ENCODE measurements at regions not wholly inside any gene's neighbourhood (a gene's known extent, or its start where the extent isn't known, plus 50 kb on each side); places are given as distances from the start of the nearest gene placed in this dataset.

DNA sequence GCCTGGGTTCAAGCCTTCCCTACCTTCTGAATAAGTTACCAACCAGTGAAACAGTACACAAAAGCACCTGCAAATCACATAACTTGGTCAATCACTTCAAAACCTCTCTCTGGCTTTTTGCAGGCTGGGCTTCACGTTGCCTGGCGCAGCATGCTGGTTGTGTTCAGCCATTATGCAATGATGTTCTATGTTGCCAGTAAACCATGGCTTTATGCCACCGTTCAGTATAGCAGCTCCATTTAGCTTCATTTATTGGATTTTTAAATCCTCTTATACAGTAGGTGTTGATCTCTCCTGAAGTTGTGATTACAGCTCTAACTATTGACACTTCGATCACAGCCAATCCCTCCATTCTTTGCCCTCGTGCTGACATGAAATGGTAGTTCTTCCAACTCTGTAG, 233.6 kb upstream of the PTBP2 start:
- Histone ChIP-seq H3K4me1 (ENCODE audit: control insufficient read depth in 2 of 2, insufficient read depth in 2 of 2, low read length in 1 of 2) (no peaks in the 10 kb centered on the region), H3K36me3 (ENCODE audit: control insufficient read depth in 2 of 2, insufficient read depth in 2 of 2, low read length in 1 of 2) (no peaks in the 10 kb centered on the region), H3K9me3 (ENCODE audit: control insufficient read depth in 2 of 2, insufficient read depth in 1 of 2, low read depth in 1 of 2, low read length in 1 of 2) (no peaks in the 10 kb centered on the region), H3K27me3 (ENCODE audit: control insufficient read depth in 1 of 2, insufficient read depth in 2 of 2, low read length in 2 of 2) (no peaks in the 10 kb centered on the region), H3K4me3 (ENCODE audit: low read depth in 1 of 2, low read length in 2 of 2) (no peak overlapping the region), H3K27ac (ENCODE audit: low read depth in 2 of 2, low read length in 1 of 2) (no peak overlapping the region)
- WGBS, 2 donors: 39 to 54% methylated on average over 5 of the region's 5 CpGs

DNA sequence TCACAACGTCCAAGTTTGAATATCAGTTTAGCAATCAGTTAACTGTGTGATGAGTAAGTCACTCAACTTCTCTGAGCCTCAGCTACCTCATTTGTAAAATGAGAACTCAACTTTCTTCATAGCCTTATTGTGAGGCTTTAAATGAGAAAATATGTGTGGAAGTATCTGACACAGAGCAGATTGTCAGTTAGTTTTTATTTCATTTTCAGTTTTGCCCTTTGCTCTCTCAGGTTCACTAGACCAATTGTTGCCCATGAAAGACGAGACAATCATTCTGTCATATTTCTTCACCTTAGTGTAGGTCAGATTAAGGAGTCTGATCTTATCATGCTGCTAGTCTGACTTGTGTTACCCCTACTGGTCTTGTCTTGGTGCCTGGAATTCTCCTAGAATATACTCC, 232.8 kb upstream of the PTBP2 start:
- H3K36me3 ChIP-seq (ENCODE audit: control insufficient read depth in 2 of 2, insufficient read depth in 2 of 2, low read length in 1 of 2): no peaks in the 10 kb centered on the region
- H3K27ac ChIP-seq (ENCODE audit: low read depth in 2 of 2, low read length in 1 of 2): no peak overlapping the region
- no peaks in the 10 kb centered on the region for H3K9me3 ChIP-seq (ENCODE audit: control insufficient read depth in 2 of 2, insufficient read depth in 1 of 2, low read depth in 1 of 2, low read length in 1 of 2)
- H3K4me3 ChIP-seq (ENCODE audit: low read depth in 1 of 2, low read length in 2 of 2): no peak overlapping the region
- 60 to 72% methylated on average over 2 of the region's 2 CpGs for WGBS, 2 donors
- no peaks in the 10 kb centered on the region for H3K27me3 ChIP-seq (ENCODE audit: control insufficient read depth in 1 of 2, insufficient read depth in 2 of 2, low read length in 2 of 2)
- no peaks in the 10 kb centered on the region for H3K4me1 ChIP-seq (ENCODE audit: control insufficient read depth in 2 of 2, insufficient read depth in 2 of 2, low read length in 1 of 2)

DNA sequence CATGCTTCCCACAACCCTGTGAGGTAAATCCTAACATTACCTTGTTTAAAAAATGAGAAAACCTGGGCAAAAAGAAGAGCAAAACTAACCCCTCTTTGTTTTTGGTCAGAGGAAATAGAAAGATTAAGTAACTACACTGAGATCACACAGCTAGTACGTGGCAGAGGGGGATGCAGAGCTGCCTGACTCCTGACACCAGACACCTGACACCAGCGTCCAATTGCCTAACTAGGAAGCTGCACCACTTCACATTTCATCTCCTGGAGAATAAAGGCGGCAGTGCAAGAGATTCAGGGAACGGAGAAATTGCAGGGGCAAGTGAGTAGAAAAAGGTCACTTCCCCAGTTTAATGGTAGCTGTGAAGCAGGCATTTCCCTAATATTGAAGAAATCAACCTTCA, 229.3 kb upstream of the PTBP2 start:
- Histone ChIP-seq H3K36me3 (ENCODE audit: control insufficient read depth in 2 of 2, insufficient read depth in 2 of 2, low read length in 1 of 2) (no peaks in the 10 kb centered on the region), H3K4me1 (ENCODE audit: control insufficient read depth in 2 of 2, insufficient read depth in 2 of 2, low read length in 1 of 2) (no peaks in the 10 kb centered on the region), H3K4me3 (ENCODE audit: low read depth in 1 of 2, low read length in 2 of 2) (no peak overlapping the region), H3K27me3 (ENCODE audit: control insufficient read depth in 1 of 2, insufficient read depth in 2 of 2, low read length in 2 of 2) (no peaks in the 10 kb centered on the region), H3K9me3 (ENCODE audit: control insufficient read depth in 2 of 2, insufficient read depth in 1 of 2, low read depth in 1 of 2, low read length in 1 of 2) (no peaks in the 10 kb centered on the region), H3K27ac (ENCODE audit: low read depth in 2 of 2, low read length in 1 of 2) (no peak overlapping the region)
- 58 to 69% methylated on average over 4 of the region's 4 CpGs for WGBS, 2 donors

DNA sequence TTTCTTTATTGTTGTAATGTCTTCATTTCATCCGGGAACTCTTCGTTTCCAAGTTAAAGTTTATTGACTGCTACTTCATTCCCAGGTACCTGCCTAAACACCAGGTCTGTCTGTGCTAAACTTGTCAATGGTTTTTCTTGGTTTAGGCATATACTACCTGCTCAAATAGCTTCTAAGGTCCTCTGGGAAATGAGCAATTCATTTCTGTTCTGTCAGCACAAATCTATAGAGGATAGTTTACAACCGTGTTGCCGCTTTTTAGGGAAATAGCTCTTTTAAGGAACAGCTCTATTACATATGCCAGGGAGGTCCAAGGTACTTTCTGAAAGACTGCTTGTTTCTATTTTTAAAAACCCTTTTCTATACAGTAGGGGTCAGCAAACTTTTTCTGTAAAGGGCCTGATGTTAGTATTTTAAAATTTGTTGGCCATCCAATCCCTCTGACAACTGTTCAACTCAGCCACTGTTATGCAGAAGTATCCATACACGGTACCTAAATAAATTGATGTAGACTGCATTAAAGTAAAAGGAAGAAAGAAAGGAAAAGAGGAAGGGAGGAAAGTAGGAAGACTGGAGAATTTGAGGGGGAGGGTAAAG, 222.7 kb upstream of the PTBP2 start:
- Histone ChIP-seq H3K36me3 (ENCODE audit: control insufficient read depth in 2 of 2, insufficient read depth in 2 of 2, low read length in 1 of 2) (no peaks in the 10 kb centered on the region), H3K4me3 (ENCODE audit: low read depth in 1 of 2, low read length in 2 of 2) (no peak overlapping the region), H3K9me3 (ENCODE audit: control insufficient read depth in 2 of 2, insufficient read depth in 1 of 2, low read depth in 1 of 2, low read length in 1 of 2) (no peaks in the 10 kb centered on the region), H3K27me3 (ENCODE audit: control insufficient read depth in 1 of 2, insufficient read depth in 2 of 2, low read length in 2 of 2) (no peaks in the 10 kb centered on the region), H3K27ac (ENCODE audit: low read depth in 2 of 2, low read length in 1 of 2) (no peak overlapping the region), H3K4me1 (ENCODE audit: control insufficient read depth in 2 of 2, insufficient read depth in 2 of 2, low read length in 1 of 2) (no peaks in the 10 kb centered on the region)
- WGBS, 2 donors: 83 to 85% methylated on average over 5 of the region's 5 CpGs

DNA sequence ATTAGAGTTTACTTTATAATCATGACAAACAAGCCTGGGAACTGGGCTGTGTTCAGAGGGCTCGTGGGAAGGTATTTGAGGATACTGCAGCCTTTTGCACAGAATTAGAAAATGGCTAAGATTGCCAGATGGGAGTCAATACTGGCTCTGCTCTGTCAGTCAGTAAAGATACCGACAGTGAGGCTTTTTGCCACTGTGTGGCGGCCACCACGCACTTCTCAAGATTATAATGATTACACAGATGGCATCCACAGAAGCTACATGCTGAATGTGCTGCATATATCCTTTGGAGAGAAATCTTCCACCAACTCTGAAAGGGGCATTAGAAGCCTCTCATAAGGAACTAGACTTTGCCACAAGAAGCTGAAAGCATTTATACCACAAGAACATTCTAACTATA, 213.4 kb upstream of the PTBP2 start:
- Histone ChIP-seq H3K36me3 (ENCODE audit: control insufficient read depth in 2 of 2, insufficient read depth in 2 of 2, low read length in 1 of 2) (no peaks in the 10 kb centered on the region), H3K9me3 (ENCODE audit: control insufficient read depth in 2 of 2, insufficient read depth in 1 of 2, low read depth in 1 of 2, low read length in 1 of 2) (no peaks in the 10 kb centered on the region), H3K4me1 (ENCODE audit: control insufficient read depth in 2 of 2, insufficient read depth in 2 of 2, low read length in 1 of 2) (no peaks in the 10 kb centered on the region), H3K27me3 (ENCODE audit: control insufficient read depth in 1 of 2, insufficient read depth in 2 of 2, low read length in 2 of 2) (no peaks in the 10 kb centered on the region), H3K4me3 (ENCODE audit: low read depth in 1 of 2, low read length in 2 of 2) (no peak overlapping the region), H3K27ac (ENCODE audit: low read depth in 2 of 2, low read length in 1 of 2) (no peak overlapping the region)
- 74 to 76% methylated on average over 4 of the region's 4 CpGs for WGBS, 2 donors

DNA sequence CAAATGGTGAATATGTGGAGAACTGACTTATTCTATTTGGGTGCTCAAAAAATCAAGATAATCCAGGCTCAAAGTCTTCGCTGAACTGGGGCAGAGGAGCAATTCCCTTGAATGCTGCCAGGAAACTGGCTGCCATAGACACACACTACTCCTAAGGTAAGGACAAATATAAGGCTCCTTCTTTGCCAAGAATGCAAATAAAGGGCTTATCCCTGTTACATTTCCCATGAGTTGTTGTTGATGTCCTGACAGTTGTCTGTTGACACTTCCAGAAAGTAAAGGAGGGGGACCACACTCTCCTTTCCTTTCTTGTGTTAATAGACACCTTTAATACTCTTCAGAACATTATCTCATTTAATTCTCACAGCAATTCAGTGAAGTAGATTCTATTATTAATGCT, 212.2 kb upstream of the PTBP2 start:
- WGBS, 2 donors: 55 to 57% methylated on average over 1 of the region's 1 CpG
- no peak overlapping the region for H3K4me3 ChIP-seq (ENCODE audit: low read depth in 1 of 2, low read length in 2 of 2)
- no peaks in the 10 kb centered on the region for H3K4me1 ChIP-seq (ENCODE audit: control insufficient read depth in 2 of 2, insufficient read depth in 2 of 2, low read length in 1 of 2)

DNA sequence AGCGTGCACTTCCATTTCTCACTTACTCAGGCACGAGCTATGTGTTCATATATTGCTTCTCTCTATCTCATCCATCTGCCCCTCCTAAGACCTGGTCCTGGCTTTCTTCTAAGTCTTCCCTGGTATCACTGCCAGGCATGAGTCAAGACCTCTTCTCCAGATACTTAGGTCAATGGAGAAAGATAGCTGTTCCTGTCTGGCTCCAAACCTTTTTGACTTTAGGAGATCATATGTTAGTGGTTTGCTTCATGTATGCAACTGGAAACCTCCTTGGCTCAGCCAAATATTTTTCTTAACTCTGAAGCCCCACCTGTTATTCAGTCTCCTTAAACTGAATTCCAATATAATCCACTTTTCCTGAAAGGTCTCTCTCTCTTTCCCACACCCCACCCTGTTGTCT, 211.6 kb upstream of the PTBP2 start:
- WGBS, 2 donors: 56 to 80% methylated on average over 2 of the region's 2 CpGs
- H3K27ac ChIP-seq (ENCODE audit: low read depth in 2 of 2, low read length in 1 of 2): no peak overlapping the region
- H3K36me3 ChIP-seq (ENCODE audit: control insufficient read depth in 2 of 2, insufficient read depth in 2 of 2, low read length in 1 of 2): no peaks in the 10 kb centered on the region
- H3K27me3 ChIP-seq (ENCODE audit: control insufficient read depth in 1 of 2, insufficient read depth in 2 of 2, low read length in 2 of 2): no peaks in the 10 kb centered on the region
- H3K4me1 ChIP-seq (ENCODE audit: control insufficient read depth in 2 of 2, insufficient read depth in 2 of 2, low read length in 1 of 2): no peaks in the 10 kb centered on the region
- H3K9me3 ChIP-seq (ENCODE audit: control insufficient read depth in 2 of 2, insufficient read depth in 1 of 2, low read depth in 1 of 2, low read length in 1 of 2): no peaks in the 10 kb centered on the region
- H3K4me3 ChIP-seq (ENCODE audit: low read depth in 1 of 2, low read length in 2 of 2): no peak overlapping the region

More for the DNA sequence above, 212.2 kb upstream of the PTBP2 start:
- Histone ChIP-seq H3K9me3 (ENCODE audit: control insufficient read depth in 2 of 2, insufficient read depth in 1 of 2, low read depth in 1 of 2, low read length in 1 of 2) (no peaks in the 10 kb centered on the region), H3K27ac (ENCODE audit: low read depth in 2 of 2, low read length in 1 of 2) (no peak overlapping the region), H3K36me3 (ENCODE audit: control insufficient read depth in 2 of 2, insufficient read depth in 2 of 2, low read length in 1 of 2) (no peaks in the 10 kb centered on the region), H3K27me3 (ENCODE audit: control insufficient read depth in 1 of 2, insufficient read depth in 2 of 2, low read length in 2 of 2) (no peaks in the 10 kb centered on the region)

DNA sequence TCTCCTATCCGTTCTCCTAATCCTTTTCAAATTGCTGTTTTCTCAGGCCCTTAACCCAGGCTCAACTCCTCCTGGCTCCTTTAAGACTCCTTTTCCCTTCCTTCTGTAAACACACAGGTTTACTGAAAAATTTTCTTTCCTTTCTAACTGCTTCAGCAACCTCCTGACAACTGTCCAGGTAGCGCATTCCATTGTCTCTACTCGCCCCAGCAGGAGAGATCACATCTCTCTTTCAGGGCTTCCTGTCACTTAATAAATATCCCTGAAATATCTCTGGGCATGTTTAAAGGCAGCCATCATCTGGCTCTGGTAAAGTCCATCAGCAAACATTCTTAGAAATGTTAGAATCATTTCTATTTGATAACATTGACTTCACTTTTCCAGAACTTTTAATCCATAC, 211.2 kb upstream of the PTBP2 start:
- H3K27ac ChIP-seq (ENCODE audit: low read depth in 2 of 2, low read length in 1 of 2): no peak overlapping the region
- no peaks in the 10 kb centered on the region for H3K27me3 ChIP-seq (ENCODE audit: control insufficient read depth in 1 of 2, insufficient read depth in 2 of 2, low read length in 2 of 2)
- H3K9me3 ChIP-seq (ENCODE audit: control insufficient read depth in 2 of 2, insufficient read depth in 1 of 2, low read depth in 1 of 2, low read length in 1 of 2): no peaks in the 10 kb centered on the region
- no peaks in the 10 kb centered on the region for H3K36me3 ChIP-seq (ENCODE audit: control insufficient read depth in 2 of 2, insufficient read depth in 2 of 2, low read length in 1 of 2)
- no peaks in the 10 kb centered on the region for H3K4me1 ChIP-seq (ENCODE audit: control insufficient read depth in 2 of 2, insufficient read depth in 2 of 2, low read length in 1 of 2)
- H3K4me3 ChIP-seq (ENCODE audit: low read depth in 1 of 2, low read length in 2 of 2): no peak overlapping the region
- WGBS, 2 donors: 52 to 60% methylated on average over 3 of the region's 3 CpGs

DNA sequence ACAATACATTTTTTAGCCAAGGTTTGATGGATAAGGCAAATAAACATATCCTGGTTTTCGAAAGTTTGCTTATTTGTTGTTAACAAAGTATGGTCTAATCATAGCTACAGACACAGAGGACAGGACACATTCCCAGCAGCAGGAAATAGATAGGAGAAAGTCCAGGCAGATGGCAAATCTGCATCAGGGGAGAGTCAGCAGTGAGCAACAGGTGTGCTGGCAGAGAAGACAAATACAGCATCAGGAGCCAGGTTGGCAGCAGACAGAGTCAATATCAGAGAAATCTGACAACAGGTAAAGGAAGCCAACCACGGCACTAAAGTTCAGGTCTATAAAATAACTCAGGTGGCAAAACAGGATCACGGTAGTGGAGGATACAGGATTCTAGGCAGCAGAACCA, 210.7 kb upstream of the PTBP2 start:
- no peak overlapping the region for H3K27ac ChIP-seq (ENCODE audit: low read depth in 2 of 2, low read length in 1 of 2)
- WGBS, 2 donors: 66 to 70% methylated on average over 3 of the region's 3 CpGs
- no peaks in the 10 kb centered on the region for H3K36me3 ChIP-seq (ENCODE audit: control insufficient read depth in 2 of 2, insufficient read depth in 2 of 2, low read length in 1 of 2)
- H3K4me3 ChIP-seq (ENCODE audit: low read depth in 1 of 2, low read length in 2 of 2): no peak overlapping the region
- no peaks in the 10 kb centered on the region for H3K9me3 ChIP-seq (ENCODE audit: control insufficient read depth in 2 of 2, insufficient read depth in 1 of 2, low read depth in 1 of 2, low read length in 1 of 2)
- H3K4me1 ChIP-seq (ENCODE audit: control insufficient read depth in 2 of 2, insufficient read depth in 2 of 2, low read length in 1 of 2): no peaks in the 10 kb centered on the region
- no peaks in the 10 kb centered on the region for H3K27me3 ChIP-seq (ENCODE audit: control insufficient read depth in 1 of 2, insufficient read depth in 2 of 2, low read length in 2 of 2)

DNA sequence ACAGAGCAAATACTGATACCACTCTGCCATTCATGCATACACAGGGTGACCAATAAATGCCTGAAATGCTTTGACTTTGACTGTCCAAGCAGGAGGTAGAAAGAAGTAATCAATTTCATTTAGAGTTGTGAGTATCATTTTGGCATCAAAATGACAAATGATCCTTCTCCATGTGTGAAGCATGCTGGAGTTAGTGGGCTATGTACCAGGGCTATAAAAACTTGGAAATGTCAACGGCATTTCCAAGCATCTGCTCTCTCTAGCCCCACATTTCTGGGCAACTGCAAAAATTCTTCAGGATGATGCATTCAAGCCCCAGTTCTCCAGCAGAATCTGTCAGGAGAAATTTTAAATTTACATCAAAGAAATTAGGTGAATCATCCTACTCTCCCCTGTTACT, 208.4 kb upstream of the PTBP2 start:
- Histone ChIP-seq H3K27me3 (ENCODE audit: control insufficient read depth in 1 of 2, insufficient read depth in 2 of 2, low read length in 2 of 2) (no peaks in the 10 kb centered on the region), H3K4me3 (ENCODE audit: low read depth in 1 of 2, low read length in 2 of 2) (no peak overlapping the region), H3K27ac (ENCODE audit: low read depth in 2 of 2, low read length in 1 of 2) (no peak overlapping the region), H3K9me3 (ENCODE audit: control insufficient read depth in 2 of 2, insufficient read depth in 1 of 2, low read depth in 1 of 2, low read length in 1 of 2) (no peaks in the 10 kb centered on the region), H3K36me3 (ENCODE audit: control insufficient read depth in 2 of 2, insufficient read depth in 2 of 2, low read length in 1 of 2) (no peaks in the 10 kb centered on the region), H3K4me1 (ENCODE audit: control insufficient read depth in 2 of 2, insufficient read depth in 2 of 2, low read length in 1 of 2) (no peaks in the 10 kb centered on the region)
- 50 to 78% methylated on average over 1 of the region's 1 CpG for WGBS, 2 donors

All from esophagus (tissue), 2 donors.